ENCODE measurements at regions not wholly inside any gene's neighbourhood (a gene's known extent, or its start where the extent isn't known, plus 50 kb on each side); places are given as distances from the start of the nearest gene placed in this dataset.

DNA sequence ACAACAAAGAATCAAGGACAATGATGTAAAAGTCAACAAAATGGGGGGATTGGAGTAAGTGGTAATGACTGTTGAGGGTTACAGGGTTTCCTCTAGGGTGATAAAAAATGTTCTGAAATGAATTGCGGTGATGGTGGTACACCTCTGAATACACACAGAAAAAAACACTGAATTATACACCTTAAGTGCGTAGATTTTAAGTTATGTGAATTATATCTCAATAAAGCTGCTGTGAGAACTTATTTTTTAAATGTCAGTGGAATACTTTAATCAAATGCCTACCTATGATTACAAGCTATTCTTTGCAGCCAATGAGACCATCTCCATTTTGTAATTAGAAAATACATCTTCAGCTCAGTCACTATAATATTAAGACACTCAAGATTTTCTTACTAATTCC, 53.5 kb downstream of the ZNF608 start:
- H3K4me3 Mint-ChIP-seq = no peak overlapping the region
- no peaks in the 10 kb centered on the region for H3K9me3 Mint-ChIP-seq
- DNase-seq (ENCODE audit: low spot score) = no peak
- no peak overlapping the region for H3K27ac Mint-ChIP-seq
- H3K4me1 Mint-ChIP-seq (ENCODE audit: low read depth in 2 of 2) = no peaks in the 10 kb centered on the region
- no peak for ATAC-seq
- no peaks in the 10 kb centered on the region for H3K36me3 Mint-ChIP-seq
- H3K27me3 Mint-ChIP-seq = peaks cover 0 to 11% of the 10 kb centered on the region in 2 donors

DNA sequence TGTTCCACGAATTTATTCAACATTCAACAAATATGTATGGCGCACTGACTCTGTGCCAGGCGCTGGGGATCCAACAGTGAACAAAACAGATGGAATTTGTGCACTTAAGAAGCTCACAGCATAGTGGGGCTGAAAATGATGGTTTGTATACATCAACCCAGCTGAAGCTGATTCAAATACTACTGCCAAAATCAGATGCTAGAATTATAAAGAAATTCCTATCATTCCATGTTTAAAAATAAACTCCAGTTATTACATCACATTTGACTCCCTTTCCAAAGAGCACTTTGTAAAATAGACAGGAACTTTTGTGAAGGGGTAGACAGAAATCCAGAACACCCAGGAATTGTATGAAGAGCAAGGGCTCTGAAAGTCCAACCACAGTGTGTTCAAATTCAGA, 54.1 kb downstream of the ZNF608 start:
- Mint-ChIP-seq H3K4me1 (ENCODE audit: low read depth in 2 of 2) (no peaks in the 10 kb centered on the region), H3K36me3 (no peaks in the 10 kb centered on the region), H3K27me3 (peaks cover 0 to 15% of the 10 kb centered on the region in 2 donors), H3K9me3 (no peaks in the 10 kb centered on the region), H3K4me3 (no peak overlapping the region), H3K27ac (no peak overlapping the region)
- DNase-seq (ENCODE audit: low spot score) (no peak), ATAC-seq (no peak)

DNA sequence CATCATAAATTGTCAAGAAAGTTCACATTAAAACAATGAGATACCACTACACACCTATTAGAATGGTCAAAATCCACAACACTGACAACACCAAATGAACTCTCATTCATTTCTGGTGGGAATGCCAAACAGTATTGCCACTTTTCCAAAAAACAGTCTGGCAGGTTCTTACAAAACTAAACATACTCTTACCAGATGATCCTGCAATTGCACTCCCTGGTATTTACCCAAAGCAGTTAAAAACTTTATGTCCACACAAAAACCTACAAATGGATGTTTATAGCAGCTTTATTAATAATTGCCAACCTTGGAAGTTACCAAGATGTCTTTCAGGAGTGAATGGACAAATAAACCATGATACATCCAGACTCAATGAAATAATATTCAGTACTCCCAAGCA, 56.8 kb downstream of the ZNF608 start:
- Mint-ChIP-seq H3K4me3 (no peak overlapping the region), H3K9me3 (no peaks in the 10 kb centered on the region), H3K27ac (no peak overlapping the region), H3K4me1 (ENCODE audit: low read depth in 2 of 2) (no peaks in the 10 kb centered on the region), H3K36me3 (no peaks in the 10 kb centered on the region), H3K27me3 (peaks cover 0 to 14% of the 10 kb centered on the region in 2 donors)
- DNase-seq (ENCODE audit: low spot score) = no peak
- no peak for ATAC-seq

DNA sequence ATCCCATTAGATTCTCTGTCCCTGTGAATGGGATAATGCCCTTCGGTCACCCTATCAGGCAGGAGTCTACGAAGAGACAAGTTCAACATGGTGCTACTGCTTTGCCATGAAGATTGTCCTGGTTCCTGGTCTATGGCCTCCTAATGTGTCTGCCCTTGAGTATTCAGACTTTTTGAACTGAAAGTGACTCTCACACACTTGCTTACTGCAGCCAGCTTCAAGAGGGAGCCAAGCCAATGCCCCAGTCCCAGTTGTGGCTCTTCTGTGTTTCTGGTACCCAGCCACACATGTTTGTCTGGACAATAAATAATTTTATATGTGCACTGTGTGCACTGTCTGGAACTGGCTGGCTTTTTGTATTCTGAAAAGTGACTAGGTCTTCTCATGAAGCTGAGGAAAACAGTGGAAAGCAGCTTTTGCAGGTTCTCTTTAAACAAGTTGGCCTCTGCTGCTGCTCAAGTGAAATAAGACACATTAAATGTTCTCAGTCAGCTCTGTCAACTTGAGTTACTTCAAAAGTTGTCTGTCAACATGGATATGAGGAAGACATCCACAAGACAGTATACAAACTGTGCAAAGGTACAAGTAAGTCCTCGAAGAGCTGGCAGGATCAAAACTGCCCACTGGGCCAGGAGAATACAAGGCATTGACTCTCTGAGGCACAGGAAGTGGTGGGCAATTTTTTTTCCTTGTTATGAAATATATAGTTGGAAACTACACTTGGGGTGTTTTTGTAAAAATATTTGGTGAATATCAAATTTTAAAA, 60.0 kb downstream of the ZNF608 start:
- Mint-ChIP-seq H3K4me3 (no peak overlapping the region), H3K27ac (no peak overlapping the region)

DNA sequence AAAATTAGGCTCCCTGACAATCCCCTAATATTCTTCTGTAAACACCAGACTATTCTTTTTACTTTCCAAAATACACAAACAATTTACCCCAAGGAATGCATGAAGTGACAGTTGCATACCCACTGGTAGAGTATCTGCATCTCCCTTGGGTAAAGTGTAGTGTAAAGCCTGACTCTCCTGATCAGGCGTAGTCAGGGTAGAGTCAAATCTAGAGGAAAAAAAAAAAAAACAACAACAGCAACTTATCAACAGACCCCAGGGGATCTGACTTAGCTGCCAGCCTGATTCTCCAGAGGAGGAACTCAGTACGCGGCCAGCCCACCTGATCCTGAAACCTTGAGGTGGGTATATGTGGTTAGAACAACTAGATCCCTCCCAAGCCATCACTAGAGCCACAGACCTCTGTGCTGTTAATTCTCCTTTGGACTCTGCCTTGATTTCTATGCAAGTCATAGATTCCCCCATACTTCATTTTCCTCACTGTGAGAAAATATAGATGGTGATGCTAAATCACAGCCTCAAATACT, 61.0 kb downstream of the ZNF608 start:
- no peak for DNase-seq (ENCODE audit: low spot score)
- ATAC-seq = no peak
- H3K4me3 Mint-ChIP-seq = no peak overlapping the region
- H3K36me3 Mint-ChIP-seq = no peaks in the 10 kb centered on the region
- H3K27me3 Mint-ChIP-seq = peaks cover 0 to 24% of the 10 kb centered on the region in 2 donors
- no peaks in the 10 kb centered on the region for H3K9me3 Mint-ChIP-seq
- no peaks in the 10 kb centered on the region for H3K4me1 Mint-ChIP-seq (ENCODE audit: low read depth in 2 of 2)
- no peak overlapping the region for H3K27ac Mint-ChIP-seq

More for the DNA sequence above, 60.0 kb downstream of the ZNF608 start:
- Mint-ChIP-seq H3K36me3 (no peaks in the 10 kb centered on the region), H3K27me3 (peaks cover 0 to 20% of the 10 kb centered on the region in 2 donors), H3K4me1 (ENCODE audit: low read depth in 2 of 2) (no peaks in the 10 kb centered on the region), H3K9me3 (no peaks in the 10 kb centered on the region)
- DNase-seq (ENCODE audit: low spot score) = no peak
- no peak for ATAC-seq

DNA sequence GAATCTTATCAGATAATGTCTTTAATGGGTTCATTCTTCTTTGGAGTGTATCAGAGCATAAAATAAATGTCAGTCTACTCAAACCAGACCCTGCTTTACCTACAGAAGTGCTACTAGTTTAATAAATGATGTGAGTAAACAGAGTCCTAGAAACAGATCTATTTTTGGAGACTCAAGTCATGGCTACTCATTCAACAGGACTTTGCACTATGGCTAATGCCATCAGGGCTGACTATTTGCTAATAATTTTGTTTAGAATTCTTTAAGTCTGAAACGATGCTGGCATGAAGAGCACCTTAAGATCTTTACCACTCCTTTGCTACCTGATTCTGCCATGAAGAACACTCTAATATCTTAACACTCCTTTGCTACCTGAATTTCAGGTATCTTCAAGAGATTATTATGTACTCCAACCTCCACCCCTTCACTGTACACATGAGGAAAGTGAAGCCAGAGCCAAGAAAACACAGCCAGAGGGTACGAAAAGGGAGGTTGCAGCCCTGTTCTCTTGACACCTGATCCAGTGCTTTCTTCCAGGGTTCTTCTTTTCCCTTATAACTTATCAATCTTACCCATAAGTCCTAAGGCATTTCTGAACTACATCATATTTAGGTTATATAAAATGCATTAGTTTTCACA, 62.4 kb downstream of the ZNF608 start:
- H3K27me3 Mint-ChIP-seq = peaks cover 7 to 24% of the 10 kb centered on the region in 2 donors
- H3K27ac Mint-ChIP-seq = no peak overlapping the region
- H3K4me3 Mint-ChIP-seq = no peak overlapping the region
- no peak for DNase-seq (ENCODE audit: low spot score)
- no peaks in the 10 kb centered on the region for H3K36me3 Mint-ChIP-seq
- H3K9me3 Mint-ChIP-seq = no peaks in the 10 kb centered on the region
- H3K4me1 Mint-ChIP-seq (ENCODE audit: low read depth in 2 of 2) = no peaks in the 10 kb centered on the region
- ATAC-seq = no peak

DNA sequence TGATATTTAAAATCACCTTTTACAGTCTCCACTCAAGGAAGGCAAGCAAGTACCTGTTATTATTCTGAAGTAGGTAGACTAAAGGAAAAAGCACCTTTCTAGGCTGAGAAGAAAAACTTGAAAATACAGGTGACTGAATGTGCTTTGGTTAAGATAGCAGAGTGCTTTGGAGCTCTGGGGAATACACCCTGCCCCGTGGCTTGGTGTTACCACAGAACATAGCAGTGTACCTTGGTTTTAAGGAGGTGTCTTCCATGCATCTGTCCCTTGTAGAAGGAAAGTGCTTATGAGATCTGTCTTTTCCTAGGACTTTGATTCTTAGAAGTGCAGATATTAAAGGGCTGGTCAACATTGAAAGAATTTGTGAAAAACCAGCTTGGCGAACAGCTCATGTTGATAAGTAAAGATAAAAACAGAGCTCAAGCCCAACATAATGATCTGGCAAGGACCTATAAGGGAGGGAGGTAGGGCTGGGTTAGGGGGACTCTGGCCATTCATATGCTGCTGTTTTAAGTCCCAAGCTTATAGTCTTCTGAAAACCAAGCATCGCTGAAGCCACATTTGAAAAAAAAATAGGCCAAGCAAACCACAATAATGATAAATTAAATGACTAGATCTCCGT, 66.8 kb downstream of the ZNF608 start:
- Mint-ChIP-seq H3K4me1 (ENCODE audit: low read depth in 2 of 2) (no peaks in the 10 kb centered on the region), H3K27ac (no peak overlapping the region), H3K9me3 (no peaks in the 10 kb centered on the region), H3K4me3 (no peak overlapping the region), H3K27me3 (peaks cover 8 to 21% of the 10 kb centered on the region in 2 donors), H3K36me3 (no peaks in the 10 kb centered on the region)
- no peak for ATAC-seq
- DNase-seq (ENCODE audit: low spot score) = no peak

DNA sequence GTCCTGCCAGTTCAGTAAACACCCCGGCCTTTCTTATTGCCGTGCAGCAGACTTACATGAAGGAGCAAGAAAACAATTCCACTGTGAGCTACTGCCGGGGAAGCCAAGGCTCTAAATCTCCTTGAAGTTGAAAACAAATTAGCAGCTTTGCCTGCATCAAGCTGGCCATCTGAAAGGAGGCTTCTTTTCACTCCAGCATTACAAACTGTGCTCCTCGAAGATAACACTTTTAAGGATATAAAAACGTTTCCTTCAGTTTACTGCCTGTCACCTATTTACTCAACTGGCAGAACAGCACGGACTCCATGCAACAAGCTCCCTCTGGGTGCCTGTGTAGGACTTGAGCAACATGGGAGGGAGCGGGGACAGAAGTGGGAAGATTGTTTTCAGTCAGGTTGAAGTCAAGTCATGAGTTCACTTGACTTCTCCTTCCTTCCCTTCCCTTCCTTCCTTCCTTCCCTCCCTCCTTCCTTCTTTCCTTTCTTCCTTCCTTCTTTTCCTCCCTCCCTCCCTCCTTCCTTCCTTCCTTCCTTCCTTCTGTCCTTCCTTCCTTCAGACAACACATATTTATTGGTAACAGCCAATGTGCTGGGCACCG, 67.4 kb downstream of the ZNF608 start:
- H3K9me3 Mint-ChIP-seq = no peaks in the 10 kb centered on the region
- no peak overlapping the region for H3K4me3 Mint-ChIP-seq
- no peak for DNase-seq (ENCODE audit: low spot score)
- no peak for ATAC-seq
- no peak overlapping the region for H3K27ac Mint-ChIP-seq
- no peaks in the 10 kb centered on the region for H3K36me3 Mint-ChIP-seq
- no peaks in the 10 kb centered on the region for H3K4me1 Mint-ChIP-seq (ENCODE audit: low read depth in 2 of 2)
- H3K27me3 Mint-ChIP-seq = peaks cover 8 to 21% of the 10 kb centered on the region in 2 donors

DNA sequence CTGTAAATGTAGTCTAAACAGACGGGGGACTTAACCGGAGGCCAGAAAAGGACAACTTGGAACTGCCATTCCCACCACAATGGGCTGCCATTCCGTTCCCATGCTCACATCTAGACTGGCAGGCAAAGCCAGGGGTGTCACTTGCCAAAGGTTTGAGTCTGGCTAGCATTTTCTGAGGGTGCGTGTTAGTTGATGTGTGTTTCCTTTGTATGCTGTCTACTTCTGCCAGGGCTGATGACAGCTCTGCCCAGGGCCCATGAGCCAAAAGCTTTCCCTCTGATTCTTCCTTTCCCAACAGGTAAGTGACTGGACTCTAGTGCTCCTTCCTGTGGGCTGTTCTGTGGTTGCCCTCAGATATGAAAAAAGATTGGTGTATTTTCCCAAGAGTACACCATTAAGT, 68.0 kb downstream of the ZNF608 start:
- DNase-seq (ENCODE audit: low spot score) (no peak), ATAC-seq (no peak)
- Mint-ChIP-seq H3K4me3 (no peak overlapping the region), H3K36me3 (no peaks in the 10 kb centered on the region), H3K4me1 (ENCODE audit: low read depth in 2 of 2) (no peaks in the 10 kb centered on the region), H3K27ac (no peak overlapping the region), H3K27me3 (peaks cover 8 to 21% of the 10 kb centered on the region in 2 donors), H3K9me3 (no peaks in the 10 kb centered on the region)

DNA sequence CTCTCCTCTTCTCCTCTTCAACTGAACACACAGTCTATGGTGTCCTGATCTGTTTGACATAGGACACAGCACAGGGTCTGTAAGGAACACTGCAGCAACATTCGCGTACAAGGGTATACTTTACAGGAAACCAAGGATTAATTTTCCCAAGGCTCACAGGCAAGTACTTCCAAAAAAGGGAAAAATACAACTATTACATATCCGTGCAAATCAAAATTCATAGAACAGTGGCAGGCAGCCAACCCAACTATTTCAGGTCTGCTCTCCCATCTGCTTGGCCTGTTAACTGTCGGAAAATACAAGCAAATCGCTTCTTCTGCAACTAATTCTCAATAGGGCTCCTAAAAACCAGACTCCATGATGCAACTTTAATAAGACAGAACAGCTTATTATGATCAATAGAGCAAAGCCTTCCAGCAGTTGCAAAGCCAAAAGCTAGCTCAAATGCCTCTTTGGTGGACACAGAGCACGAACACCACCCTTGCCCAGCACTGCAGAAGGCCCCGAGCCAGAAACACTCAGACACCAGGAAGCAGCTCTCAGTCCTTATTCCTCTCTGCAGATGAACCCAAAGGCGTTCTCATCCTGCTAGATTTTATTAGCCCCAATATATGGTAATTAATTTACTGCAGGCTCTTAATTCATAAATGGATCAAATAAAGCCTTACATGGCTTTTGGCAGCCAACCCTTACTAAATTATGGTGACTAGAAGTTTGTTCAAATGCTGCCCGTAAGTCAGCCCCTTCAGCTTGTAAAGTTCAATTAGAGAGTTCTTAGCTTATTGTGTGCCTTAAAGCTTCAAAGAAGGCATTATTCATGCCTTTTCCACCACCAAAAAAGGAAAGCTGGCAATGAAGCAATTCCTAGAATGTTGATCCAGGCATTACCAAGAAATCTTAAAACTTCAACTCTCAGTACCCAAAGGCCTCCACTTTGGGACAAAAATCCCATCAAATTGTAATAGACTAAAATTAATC, 68.8 kb downstream of the ZNF608 start:
- Mint-ChIP-seq H3K36me3 (no peaks in the 10 kb centered on the region), H3K27me3 (peaks cover 8 to 16% of the 10 kb centered on the region in 2 donors), H3K4me1 (ENCODE audit: low read depth in 2 of 2) (no peaks in the 10 kb centered on the region), H3K9me3 (no peaks in the 10 kb centered on the region), H3K4me3 (no peak overlapping the region), H3K27ac (no peak overlapping the region)
- no peak for ATAC-seq
- no peak for DNase-seq (ENCODE audit: low spot score)

DNA sequence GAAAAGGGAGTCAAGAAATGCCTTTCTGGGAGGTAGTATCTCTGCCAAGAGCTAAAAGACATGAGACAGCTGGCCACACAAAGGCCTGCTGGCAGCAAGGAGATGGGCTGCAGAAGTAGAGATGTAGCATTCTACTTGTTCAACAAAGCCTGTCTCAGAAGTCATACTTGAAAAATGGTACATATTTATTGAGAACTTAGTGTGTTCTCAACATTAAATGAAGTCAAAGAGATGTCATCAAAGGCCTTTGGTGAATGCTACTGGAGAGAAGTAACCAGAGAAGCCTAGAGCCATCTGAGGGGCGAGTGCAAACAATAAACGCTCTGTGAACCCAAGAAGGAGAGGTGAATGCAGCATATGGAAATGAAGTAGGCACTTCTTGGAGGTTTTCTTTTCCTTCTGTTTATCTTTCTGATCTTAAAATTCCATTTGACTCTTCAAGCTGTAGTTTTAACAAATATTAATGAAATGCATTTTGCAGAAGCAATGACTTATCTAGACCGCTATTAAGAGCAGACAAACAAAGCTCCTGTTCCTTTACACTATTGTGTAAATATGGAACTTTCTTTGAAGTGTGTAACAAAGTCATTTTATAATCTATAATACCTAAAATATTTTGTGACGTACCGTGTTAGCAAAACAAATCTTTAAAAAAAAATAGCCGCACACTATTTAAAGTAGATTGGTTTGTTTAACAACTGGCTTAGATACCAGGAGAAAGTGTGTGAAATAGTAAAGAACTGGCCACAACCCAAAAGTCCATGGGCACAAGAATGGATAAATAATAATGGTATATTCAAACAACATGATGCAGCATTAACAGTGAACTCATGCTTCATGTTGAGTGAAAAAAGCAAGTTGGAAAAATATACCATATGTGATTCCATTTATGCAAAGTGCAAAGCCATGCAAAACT, 70.2 kb downstream of the ZNF608 start:
- Mint-ChIP-seq H3K27me3 (peaks cover 9 to 18% of the 10 kb centered on the region in 2 donors), H3K9me3 (no peaks in the 10 kb centered on the region), H3K27ac (no peak overlapping the region), H3K4me1 (ENCODE audit: low read depth in 2 of 2) (no peaks in the 10 kb centered on the region), H3K36me3 (no peaks in the 10 kb centered on the region), H3K4me3 (no peak overlapping the region)
- no peak for ATAC-seq
- DNase-seq (ENCODE audit: low spot score) = no peak

DNA sequence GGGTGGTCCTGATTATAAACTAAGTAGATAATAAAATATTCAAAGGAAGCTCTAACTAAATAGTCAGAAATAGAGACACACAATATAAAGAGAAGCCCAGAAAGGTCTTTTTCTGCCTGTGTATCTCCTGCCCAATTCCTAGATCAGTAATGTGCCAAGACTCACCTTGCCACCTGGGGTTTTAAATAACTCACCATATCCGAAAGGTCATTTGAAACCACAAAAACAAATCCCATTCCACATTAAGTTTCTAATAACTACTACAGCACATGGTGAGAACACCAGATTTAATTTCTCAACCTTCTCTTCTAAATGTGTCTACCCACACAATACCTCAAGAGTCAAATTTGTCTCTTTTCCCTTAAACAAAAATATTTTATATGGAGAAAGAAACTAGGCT, 75.2 kb downstream of the ZNF608 start:
- H3K36me3 Mint-ChIP-seq = no peaks in the 10 kb centered on the region
- no peak overlapping the region for H3K4me3 Mint-ChIP-seq
- no peak for ATAC-seq
- no peak for DNase-seq (ENCODE audit: low spot score)
- H3K4me1 Mint-ChIP-seq (ENCODE audit: low read depth in 2 of 2) = no peaks in the 10 kb centered on the region
- no peaks in the 10 kb centered on the region for H3K9me3 Mint-ChIP-seq
- peaks cover 11 to 26% of the 10 kb centered on the region in 2 donors for H3K27me3 Mint-ChIP-seq
- H3K27ac Mint-ChIP-seq = no peak overlapping the region
